ENCODE measurements at regions not wholly inside any gene's neighbourhood (a gene's known extent, or its start where the extent isn't known, plus 50 kb on each side); places are given as distances from the start of the nearest gene placed in this dataset.

DNA sequence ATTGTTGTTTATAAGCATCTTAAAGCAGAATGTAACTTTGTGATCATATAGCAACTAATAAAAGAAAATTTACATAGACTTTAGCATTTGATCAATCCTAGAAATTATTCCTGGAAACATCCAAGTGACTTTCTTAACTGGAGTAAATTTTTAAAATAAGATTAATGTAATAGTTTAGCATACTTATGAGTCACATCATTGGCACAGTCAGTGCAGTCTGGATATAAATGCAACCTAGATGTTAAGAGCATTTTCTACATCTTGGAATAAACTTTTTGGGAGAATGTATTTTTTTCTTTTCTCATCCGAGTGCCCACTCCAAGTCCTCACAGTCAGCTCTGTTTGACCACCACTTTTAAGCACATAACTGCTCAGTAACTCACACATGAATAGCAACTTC lies 324.6 kb upstream of the PLSCR5 start:
- no peak for DNase-seq (ENCODE audit: low read depth in 4 of 4, low spot score in 3 of 4)

DNA sequence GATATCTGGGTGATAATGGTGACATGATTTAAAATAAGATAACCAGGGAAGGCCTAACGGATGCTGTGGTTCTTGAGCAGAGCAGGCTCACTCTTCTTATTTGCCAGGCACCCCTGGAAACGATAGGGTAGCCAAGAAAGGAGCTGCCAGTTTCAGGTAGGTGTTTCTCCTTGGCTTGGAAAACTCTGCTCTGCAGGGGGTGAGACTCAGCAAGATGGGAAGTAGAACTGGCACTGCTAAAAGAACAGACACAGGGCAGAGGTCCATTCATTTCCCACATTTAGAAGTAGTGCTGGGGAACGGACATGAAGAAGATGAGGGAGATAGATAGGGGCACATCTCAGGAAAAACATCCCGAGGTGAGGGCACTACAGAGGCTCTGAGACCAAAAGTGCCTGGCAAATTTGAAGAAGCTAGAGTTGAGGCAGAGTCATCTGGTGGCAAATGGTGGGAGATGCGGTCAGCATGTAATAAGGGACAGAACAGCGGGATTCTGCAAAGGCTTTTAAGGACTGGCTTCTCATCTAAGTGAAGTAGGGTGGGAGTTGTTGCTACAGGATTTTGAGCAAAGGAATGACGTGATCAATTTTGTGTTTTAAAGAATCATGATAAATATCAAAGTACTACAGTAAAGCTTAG lies 323.4 kb upstream of the PLSCR5 start:
- DNase-seq (ENCODE audit: low read depth in 4 of 4, low spot score in 3 of 4) = no peak

DNA sequence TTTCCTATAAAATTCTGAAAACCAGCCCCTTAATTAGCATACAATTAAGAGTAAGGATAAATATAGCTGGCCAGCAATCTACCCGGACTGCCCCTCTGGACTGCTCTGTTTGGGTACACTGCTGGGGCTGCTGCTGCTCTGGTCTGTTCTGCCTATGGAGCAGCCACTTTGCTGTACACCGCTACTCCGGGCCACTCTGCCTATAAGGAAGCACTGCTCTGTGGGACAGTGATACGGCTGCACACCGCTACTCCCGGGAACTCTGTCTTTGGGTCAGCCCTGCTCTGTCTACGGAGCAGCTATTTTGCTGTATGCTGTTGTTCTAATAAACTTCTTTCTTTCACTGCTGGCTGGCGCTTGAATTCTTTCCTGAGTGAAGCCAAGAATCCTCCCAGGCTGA lies 316.5 kb upstream of the PLSCR5 start:
- no peak for DNase-seq (ENCODE audit: low read depth in 4 of 4, low spot score in 3 of 4)

DNA sequence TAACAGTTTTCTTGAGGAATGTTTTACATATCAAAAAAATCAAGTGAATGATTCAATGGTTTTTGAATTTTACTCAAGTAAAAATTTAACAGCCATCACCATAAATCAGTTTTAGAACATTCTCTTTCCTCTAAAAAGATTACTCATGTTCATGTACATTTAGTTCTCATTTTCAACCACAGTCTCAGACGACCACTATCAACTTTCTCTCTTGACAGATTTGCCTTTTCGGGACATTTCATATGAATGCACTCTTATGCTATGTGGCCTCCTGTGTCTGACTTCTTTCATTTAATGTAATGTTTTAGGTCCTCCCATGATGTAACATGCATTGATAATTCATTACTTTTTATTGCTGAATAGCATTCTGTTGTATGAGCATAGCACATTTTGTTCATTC lies 309.3 kb upstream of the PLSCR5 start:
- no peak for DNase-seq (ENCODE audit: low read depth in 4 of 4, low spot score in 3 of 4)

GRCh38 chr3:146912241-146913015 lies 307.3 kb upstream of the PLSCR5 start:
- no peak for DNase-seq (ENCODE audit: low read depth in 4 of 4, low spot score in 3 of 4)

GRCh38 chr3:146903927-146904326 lies 298.8 kb upstream of the PLSCR5 start:
- no peak for DNase-seq (ENCODE audit: low read depth in 4 of 4, low spot score in 3 of 4)

- no peak for DNase-seq (ENCODE audit: low read depth in 4 of 4, low spot score in 3 of 4)
These were observed 294.0 kb upstream of the PLSCR5 start for GRCh38 chr3:146899171-146899570.

- no peak for DNase-seq (ENCODE audit: low read depth in 4 of 4, low spot score in 3 of 4)
These were observed 291.6 kb upstream of the PLSCR5 start for GRCh38 chr3:146896711-146897110.

DNA sequence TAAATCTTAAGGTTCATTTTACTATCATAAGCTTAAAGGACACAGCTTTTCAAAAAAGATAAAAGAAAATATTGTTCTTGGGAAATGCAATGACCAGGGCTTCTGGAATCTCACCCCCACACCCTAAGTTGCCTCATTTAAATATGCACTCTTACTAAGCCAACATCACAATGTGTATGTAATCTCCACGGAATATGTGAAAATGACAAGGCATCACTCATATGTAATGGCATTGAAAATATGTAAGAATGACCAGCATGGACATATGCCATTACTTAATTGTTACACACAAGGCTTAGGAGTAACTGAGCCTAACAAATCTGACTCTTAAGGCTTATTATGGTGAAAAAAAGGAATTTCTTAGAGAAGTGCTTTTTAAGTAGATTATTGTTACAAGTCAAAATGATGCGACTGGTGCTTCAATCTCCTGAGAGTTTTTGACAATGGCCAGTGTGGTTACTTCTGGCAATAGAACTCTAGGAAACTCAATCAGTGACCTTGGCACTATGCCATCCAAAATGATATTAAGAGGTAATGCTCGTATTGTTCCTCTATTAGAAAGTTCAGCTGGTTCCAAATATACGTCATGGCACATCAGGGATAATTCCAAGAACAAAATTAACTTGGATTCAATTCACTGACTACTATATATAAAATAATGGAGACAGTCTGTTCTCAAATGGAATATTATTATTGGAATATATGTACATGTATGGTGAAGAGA lies 290.0 kb upstream of the PLSCR5 start:
- DNase-seq (ENCODE audit: low read depth in 4 of 4, low spot score in 3 of 4) = no peak

DNA sequence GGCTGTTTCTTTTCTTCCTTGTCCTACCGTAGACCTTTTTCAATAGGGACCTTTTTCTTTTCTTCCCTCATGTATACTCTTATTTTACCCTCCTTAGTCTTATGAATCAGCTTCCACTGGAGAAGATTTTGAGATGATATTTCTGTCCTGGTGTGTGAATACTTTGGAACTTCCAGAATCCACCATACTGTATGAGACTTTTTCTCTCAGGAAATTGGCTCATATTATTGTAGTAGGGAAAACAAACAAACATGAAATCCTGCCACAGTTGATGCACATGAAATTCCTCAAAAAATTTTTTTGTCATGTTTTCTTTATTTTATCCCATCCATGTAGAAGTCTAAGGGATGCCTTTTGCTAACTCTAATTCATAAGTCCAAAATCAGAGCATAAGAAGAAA lies 289.3 kb upstream of the PLSCR5 start:
- DNase-seq (ENCODE audit: low read depth in 4 of 4, low spot score in 3 of 4) = no peak

DNA sequence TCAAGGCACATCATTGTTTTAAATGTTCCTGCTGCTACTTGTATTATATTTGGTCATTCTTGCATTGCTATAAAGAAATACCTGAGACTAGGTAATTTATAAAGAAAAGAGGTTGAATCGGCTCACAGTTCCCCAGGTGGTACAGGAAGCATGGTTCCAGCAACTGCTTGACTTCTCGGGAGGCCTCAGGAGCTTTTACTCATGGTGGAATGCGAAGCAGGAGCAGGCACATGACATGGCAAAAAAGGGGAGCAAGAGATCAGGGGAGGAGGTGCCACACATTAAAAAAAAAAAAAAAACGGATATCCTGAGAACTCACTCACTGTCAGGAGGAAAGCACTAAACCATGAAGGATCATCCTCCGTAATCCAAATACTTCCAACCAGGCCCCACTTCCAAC lies 286.9 kb upstream of the PLSCR5 start:
- DNase-seq (ENCODE audit: low read depth in 4 of 4, low spot score in 3 of 4) = no peak

DNA sequence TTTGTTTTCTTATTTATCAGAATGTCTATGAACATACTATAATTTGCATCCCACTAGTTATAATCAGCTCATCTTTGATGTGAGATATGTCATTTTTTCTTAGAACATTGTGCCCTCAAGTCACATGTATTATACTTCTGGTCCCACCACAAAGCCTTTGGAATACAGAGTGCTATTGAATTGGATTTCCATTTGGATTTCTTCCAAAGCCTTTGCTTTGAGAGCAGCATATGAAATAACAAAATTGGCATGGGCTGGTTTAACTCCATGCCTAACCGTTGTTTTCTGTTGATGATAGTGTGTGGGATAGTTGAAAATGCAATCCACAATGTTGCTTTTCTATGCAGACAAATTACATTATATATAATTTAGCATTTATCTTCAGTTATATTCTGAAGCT lies 284.5 kb upstream of the PLSCR5 start:
- no peak for DNase-seq (ENCODE audit: low read depth in 4 of 4, low spot score in 3 of 4)

DNA sequence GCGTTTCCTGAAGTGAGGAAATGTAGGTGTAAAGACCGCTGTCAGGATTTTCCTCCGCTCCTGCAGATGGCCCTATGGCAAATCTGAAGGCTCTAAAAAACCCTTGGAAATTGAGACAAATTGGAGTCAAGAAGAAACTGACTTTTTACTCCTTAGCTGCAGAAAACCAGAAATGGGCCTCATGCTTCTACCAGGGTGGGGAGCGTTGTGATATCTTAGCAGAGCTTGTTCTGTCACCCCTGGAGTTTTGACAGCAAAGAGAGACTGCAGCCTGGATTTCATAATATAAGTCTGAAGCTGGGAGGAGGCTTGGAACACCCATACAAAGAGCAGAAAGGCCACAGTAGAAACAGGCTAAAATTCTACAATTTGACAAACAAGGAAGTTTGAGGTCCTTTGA lies 283.0 kb upstream of the PLSCR5 start:
- DNase-seq (ENCODE audit: low read depth in 4 of 4, low spot score in 3 of 4) = no peak

DNA sequence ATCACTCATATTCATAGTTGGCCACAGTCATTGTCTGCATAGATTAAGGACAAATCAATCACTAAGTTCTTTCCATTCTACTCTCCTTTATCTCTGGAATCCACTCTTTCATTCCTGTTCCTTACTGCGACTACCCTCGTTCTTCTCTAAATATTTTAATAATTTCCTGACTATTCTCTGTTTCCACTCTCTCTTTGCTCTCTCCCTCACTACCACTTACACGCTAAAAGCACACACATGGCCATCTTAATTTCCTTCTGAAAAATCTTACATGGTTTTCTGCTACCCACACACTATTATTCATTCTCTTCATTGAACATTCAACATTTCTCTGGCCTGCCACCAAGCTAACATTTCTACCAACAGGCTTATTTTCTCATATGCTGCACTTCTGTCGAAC lies 279.6 kb upstream of the PLSCR5 start:
- no peak for DNase-seq (ENCODE audit: low read depth in 4 of 4, low spot score in 3 of 4)

DNA sequence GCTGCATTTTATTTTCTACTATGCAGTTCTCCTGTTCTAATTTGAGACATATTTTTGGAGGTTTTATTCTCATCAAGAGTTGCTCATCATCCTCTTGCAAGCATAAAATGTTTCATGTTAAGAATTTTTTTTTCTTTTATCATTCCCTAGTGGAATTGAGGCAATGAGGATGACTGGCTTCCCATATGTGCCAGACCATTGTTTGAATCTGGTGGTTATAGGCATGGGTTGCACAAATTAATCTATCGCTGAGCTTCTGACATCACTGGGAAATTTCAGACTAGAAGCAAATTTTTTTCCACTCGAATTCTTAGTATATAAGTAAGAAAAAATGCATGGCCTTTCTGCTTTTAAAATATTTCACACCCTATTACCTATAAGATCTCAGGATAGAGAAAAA lies 279.1 kb upstream of the PLSCR5 start:
- DNase-seq (ENCODE audit: low read depth in 4 of 4, low spot score in 3 of 4) = no peak

DNA sequence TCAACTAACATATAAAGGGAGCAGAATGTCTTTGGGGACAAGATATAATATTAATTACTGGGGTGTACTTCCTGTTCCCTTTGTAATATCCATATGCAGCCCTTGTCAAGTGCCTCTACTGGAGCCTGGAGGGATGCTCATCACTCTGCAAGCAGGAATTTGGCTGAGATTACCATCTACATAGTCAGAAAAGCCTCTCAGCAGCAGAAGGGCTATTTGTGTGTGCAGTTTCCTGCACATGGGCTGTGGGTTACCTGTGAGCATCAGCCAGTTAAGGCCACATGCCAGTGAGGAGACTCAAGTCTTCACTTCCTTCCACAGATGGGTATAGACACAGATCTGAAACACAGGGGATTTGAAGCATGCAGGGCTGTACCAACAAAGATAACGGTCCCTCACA lies 278.1 kb upstream of the PLSCR5 start:
- no peak for DNase-seq (ENCODE audit: low read depth in 4 of 4, low spot score in 3 of 4)

GRCh38 chr3:146881966-146882760 lies 277.0 kb upstream of the PLSCR5 start:
- DNase-seq (ENCODE audit: low read depth in 4 of 4, low spot score in 3 of 4) = no peak

DNA sequence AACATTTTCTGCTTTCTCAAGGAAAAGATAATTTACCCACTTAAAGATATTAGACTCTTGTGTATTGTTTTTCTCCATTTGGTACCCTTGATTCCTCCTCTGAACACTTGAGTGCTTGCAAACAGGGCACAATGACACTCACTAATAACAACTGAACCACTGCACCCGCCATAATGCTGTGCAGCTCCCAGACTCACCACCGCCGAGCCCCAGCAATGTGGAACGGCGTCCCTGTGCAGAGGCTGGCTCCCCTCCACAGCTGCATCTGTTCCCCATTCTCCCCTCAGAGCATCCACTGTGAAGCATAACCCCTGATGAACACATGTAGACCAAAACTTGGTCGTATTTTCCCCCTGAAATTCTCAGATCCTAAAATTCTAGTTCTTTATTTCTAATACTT lies 276.2 kb upstream of the PLSCR5 start:
- no peak for DNase-seq (ENCODE audit: low read depth in 4 of 4, low spot score in 3 of 4)

GRCh38 chr3:146873748-146874147 lies 268.6 kb upstream of the PLSCR5 start:
- no peak for DNase-seq (ENCODE audit: low read depth in 4 of 4, low spot score in 3 of 4)

DNA sequence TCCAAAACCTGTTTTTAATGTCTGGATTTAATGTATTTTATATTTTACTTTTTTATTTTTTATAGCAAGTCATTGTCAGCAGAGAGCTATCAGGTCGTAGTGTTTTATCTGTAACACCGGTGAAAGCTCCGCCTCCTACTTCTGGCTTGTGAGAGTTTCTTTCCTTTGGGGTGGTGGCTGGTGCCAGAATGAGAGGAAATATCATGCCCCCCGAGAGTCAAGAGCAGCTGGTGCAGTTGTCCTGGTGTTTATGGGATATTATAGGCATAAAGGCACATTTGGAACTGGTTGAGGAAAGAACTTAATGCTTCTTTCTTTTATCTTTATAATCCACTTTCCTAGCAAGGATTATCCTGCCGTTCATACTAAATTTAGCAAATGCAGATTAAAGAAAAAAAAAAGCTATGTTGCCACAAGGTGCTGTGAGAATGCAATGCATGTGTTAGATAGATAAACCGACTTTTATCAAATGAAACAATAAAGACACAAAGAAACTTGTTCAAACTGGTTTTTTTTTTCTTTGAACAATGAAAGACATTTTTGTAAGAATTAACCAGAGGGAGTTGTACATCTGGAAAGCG lies 260.1 kb upstream of the PLSCR5 start:
- DNase-seq (ENCODE audit: low read depth in 4 of 4, low spot score in 3 of 4) = no peak

- no peak for DNase-seq (ENCODE audit: low read depth in 4 of 4, low spot score in 3 of 4)
These were observed 256.1 kb upstream of the PLSCR5 start for GRCh38 chr3:146861262-146861661.
